GM18858 (cell line): ENCODE measurements at regions not wholly inside any gene's neighbourhood (a gene's known extent, or its start where the extent isn't known, plus 50 kb on each side); places are given as distances from the start of the nearest gene placed in this dataset.

ENCODE experiments used
- ATAC-seq: cut with Tn5 transposase; IDR thresholded peaks from one replicate; pipeline ENCODE4 v1.9.1; 2021; ENCODE audit not compliant: unreplicated experiment

DNA sequence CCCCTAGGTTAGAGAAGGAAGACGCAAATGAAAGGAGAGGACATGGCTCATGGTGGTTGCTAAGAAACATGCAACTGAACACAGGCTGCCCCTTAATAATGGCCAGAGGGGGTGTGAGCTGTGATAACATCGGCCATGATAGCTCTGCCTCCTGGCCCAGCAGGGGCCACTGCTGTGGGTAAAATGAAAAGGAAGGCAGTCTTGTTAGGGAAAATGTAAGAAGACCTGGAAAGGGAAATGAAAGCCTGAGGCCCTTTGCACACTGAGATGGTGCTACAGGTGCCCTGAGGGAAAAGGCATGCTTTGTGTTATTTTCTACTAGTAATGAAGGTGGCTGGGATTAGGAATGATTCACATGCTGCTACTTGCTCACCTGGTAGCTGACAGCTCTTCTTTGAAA, 123.6 kb upstream of the MID1 start:
- ATAC-seq = no peak

DNA sequence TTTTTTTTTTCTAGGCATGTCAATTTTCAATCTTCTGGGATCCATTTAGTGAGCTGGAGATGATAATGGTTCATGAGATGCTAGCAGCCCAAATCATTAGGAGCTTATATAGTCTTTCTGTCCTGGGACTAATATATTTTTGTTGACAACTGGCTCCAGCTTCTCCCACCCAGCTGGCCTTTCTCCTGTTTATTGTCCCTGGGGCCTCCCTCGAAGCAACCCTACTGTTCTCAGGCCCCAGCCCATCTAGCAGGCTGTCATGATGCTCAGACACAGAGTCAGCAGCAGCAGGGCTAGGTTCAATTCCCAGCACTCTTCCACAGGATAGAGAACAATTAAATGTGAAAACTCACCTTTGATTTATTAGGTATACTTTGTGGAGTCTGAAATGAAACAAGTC, 127.6 kb upstream of the MID1 start:
- no peak for ATAC-seq

DNA sequence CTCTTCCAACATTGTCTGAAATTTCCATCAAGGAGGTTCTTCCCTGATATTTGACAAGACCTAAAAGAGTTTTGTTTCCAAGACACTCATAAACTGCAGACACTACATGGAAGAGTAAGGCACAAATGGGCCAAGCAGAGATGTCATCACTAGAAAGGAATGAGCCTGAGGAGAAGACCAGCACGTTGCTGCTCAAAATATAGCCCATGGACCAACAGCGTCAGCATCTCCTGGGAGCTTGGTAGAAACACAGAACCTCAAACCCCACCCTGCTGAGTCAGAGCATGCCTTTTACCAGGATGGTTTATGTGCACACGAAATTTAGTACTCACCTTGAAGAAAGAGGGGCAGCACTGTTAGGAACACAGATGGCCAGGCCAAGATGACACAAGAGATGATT, 128.7 kb upstream of the MID1 start:
- ATAC-seq = no peak

DNA sequence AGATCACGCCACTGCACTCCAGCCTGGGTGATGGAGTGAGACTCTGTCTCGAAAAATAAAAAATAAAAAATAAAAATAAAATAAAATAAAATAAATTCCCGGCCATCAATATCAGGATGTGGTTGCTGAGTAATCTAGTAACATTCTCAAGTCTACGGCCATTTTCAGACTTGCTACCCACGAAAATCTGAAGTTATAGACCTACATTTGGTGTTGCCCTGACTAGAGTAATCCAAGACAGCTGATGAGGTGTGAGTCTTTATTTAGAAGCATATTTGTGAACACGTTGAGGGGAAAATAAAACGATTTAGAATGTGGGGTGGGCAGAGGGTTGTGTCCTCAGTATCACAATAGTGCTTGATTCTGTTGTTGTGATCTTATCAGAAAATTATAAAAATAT, 130.2 kb upstream of the MID1 start:
- no peak for ATAC-seq

DNA sequence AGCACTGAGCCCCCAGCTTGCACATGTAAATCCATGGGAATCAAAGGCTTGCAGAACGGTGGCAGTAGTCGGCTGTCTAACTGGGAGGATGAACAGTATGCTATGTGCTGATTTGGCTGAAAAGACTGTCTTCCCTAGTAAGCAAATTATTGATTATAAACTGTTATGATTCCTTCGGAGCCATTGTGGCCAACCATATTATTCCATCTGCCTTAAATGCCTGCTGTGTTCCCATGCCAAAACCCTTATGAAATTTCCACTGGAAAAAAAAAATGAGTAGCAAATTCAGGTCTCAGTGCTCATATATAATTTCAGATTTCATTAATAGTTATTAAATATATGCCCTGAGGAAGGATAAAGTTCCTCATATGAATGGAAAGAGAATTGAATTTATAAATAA, 132.7 kb upstream of the MID1 start:
- no peak for ATAC-seq

DNA sequence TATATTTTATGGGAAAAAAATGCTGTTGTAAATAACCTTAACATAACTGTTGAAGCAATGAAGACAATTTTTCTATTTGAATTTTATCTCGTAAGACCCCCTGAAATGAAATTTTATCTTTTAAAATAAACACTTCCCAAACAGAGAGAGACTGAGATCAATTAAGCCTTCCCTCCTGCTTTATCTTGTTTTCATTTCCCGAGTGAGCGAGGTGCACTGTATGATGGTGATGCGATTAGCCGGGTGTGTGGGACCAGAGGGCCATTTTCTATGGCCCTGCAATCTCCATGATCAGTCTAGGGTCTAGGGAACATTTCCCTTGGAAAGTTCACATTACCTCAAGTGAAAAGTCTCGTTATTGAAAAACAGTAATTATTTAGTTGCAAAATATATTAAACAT, 134.1 kb upstream of the MID1 start:
- ATAC-seq = no peak

DNA sequence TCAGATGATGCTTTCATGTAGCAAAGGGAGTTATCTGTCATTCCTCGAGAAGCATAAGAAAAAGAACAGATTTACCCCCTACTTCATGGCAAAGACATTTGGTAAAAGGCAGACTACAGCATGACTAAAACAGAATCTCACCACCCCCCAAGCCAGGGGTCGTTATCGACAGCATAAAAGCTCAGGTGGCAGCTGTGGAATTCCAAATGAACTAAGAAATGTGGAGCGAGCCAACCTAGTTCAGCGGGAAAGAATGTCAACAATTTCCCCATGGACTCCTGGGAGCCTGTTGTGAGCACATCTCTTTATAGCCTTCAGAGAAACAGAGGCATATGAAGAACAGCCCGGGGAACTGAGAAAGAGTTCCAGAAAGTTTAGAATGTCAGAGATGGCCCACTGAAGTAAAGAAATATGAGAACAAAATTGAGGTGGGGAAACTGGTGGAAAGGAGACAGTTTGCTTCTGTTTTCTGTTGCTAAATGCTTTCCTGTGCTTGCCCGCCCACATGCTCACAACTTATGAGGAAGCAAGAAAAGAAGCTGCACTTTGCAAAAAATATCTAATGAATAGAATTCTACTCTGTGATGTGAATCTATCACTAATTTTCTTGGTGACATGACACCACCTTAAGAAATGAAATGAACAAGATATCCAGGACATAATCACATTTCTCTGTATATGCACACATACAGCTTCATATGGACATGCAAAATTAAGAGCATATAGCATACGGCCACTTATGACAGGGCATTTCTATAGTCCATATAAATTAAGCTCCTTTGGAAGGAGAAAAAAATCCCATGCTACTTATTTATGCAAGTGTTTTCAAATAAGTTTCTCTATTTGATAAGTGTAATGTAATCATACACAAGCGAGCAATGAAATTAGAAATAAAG, 135.3 kb upstream of the MID1 start:
- no peak for ATAC-seq

DNA sequence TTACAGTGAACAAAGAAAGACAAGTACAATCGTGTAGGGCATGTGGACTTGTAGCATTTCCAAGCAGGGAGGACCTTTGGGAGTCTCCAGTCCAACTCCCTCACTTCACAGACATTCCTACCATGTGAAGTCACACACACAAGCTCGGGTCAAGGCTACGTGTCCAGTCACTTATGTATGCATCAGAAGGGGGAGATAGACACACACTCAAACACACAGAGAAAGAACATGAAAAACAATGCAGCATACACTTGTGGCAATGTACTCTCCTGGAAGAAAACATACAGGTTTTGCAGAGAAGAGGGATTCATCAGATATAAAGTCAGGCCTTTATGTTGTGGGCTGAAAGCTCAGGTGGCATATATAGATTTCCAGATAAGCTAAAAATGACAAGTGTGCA, 136.1 kb upstream of the MID1 start:
- no peak for ATAC-seq

DNA sequence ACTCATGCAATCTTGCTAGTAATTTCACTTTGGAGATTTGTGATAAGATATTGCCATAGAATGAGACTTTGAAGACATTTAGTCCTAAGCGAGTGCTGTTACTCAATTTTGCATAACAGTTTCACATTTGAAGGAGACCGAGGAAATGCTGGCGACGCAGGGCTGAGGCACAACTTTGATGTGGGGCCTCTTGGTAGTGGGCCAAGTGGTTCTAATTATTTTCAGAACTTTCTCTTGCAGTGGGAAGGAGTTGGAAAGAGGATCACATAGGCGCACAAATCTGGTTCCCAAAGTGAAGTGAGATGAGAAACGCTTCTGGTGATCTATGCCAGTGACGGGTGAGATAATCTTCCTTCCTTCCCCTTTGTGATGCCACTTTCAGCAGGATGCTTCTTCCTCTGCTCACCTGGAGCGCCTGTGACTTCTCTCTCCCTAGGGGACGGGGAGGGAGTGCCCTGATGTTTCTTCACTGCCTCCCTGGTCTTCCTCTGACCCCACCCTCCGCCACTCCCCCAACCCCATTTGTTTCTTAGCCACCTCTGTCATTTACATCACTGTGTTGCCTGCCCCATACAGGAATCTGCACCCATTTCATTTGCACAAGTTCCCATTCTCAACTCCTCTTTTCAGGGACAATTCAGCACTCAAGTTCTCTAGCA, 138.9 kb upstream of the MID1 start:
- ATAC-seq = no peak

DNA sequence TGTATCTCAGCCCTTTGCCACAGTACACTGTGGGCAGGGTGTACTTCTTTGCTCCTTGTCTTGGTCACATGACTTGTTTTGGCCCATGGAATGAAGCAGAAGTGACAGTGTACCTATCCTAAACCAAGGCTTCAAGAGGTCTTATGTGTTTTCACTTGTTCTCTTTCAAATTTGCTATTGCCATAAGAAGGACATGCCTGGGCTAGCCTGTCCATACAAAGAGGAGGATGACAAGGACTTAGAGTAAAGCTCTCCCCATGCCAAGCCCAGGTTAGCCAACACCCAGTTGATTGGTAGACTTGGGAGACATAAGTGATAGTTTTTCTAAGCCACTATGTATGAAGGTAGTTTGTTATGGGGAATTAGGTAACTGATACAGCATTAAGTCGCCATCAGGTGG, 141.1 kb upstream of the MID1 start:
- ATAC-seq = no peak

DNA sequence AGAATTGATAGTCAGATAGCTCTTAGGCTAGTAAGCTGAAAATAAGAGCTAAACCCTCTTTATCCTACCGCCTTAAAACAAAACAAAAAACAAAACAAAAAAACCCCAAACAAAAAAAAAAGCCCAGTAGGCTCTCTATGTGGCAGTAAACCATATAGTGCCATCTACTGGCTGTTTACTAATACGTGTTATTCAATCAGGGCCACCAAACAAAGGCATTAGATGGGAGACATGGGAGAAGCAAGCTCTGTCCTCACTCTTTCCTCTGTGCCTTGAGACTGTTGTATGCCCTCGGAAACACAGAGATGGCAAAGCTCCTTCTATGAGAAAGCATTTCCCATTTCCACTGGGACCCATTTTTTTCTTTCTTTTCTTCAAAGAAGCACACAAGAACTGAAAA, 148.8 kb upstream of the MID1 start:
- ATAC-seq = peak; percentile 84

DNA sequence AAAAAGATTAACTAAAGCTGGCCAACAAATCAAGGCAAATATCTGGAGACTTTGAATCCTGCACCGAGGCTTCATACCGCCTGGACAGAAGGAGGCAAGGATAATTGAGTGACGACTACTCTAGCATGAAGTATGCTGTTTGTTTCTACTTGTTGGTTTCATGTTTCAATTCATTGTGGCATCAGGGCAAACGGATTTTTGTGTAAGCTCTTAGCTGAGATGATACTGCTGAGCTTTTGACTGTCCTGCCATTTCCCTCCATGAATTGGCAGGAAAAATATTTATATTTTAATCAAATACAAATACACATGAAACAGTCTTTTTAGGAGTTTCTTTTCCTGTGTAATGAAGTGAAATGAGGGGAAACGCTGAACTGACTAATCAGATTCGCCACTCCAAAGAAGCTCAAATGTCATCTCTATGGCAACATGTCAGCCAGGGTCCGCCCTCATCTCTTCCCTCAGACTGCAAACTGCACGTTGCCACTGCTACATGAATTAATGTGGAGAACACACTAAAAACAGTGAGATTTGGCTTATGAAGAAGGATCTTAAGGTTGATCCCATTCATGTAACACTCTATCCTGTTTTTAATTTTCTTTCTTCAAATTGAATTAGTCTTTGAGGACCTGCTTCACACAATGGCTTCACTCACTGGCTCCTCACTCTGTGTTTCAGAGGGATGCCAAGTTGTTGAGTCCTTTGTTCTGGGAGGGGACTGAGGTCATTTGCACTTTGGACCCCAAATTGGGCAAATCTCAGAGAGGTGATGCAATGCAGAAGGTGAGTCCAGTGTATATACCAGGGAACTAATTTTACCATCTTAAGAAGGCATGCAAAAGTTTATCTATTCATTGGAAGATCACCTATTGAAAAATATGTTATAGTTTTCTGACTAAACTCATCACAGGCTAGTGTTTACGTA, 149.6 kb upstream of the MID1 start:
- no peak for ATAC-seq

DNA sequence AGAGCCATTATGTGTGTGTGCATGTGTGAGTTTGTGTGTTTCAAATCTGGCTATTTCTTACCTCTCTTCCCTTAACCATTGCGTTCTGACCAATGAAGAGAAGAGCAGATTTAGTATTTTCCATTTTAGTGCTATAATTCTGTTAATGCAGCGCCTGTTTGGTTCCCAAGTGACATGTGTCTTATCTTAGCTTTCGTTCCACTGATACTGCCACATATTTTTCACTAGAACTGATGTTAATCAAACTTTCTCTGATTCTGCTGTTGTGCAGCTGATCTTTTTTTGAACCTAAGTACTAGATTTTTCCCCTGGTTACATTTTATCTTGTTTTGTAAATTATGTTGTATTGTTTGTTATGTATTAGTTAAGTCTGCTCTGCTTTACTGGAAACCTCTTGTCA, 152.9 kb upstream of the MID1 start:
- no peak for ATAC-seq

DNA sequence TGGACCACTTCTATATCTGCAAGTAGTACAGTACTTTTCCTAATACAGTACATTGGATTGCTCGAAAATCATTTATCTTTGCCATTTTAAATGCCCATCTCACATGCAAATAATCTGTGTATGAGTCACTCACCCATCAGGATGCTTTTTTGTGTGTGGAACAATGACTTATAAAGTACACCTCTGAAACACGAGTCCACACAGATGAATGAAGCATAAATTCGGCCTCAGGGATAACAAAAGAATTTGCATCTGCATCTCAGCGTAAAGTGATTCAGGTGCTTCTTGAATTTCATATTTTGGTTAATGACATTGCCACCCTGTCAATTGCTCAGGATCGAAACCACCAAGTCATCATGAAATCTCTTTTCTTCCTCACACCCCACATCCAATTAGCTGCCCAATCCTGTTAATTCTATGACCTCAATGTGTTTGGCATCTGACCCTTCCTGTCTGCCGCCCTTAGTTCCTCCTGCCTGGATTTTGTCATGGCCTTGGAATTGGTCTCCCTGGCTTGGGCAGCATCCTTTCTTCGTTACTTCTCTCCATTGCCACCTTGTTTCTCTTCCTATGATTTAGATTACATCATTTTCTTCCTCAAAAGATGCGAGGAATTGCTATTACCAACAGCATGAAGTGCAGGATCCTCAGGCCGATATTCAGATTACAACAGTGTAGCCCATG, 161.6 kb upstream of the MID1 start:
- no peak for ATAC-seq

DNA sequence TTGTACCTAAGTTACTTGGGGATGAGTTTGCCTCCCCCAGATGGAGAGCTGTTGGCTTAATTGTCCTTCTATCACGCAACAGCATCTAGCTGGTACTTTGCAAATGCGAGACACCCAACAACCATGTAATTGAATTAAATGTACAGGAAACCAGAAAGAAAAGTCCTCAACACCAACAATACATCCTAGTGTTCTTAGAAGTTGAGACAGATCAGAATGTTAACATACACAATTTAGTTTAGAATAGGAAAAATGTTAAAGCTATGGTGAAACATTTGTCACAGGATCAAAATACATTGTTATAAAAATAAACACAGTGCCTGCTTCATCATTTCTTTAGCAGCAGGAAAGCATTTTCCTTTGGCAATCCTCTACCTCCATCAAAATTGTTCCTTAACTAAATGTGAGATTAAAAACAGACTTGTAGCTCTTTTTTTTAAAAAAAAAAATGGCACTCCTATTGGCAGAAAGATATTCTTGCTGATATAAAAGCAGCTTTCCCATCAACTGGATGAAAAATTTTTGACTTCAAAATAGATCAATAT, 163.1 kb upstream of the MID1 start:
- no peak for ATAC-seq

DNA sequence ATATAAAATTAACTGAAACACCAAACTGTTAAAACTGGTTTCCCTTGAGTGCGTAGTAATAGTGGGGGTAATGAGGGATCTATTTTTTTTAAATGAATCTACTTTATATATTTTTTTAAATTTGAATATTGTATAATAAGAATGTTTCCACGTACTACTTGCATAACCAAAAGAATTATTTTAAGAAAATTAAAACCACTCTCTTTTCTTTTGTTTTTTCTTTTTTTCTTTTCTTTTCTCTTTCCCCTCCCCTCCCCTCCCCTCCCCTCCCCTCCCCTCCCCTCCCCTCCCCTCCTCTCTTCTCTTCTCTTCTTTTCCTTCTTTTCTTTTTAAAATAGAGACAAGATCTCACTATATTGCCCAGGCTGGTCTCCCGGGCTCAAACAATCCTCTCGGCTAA, 166.9 kb upstream of the MID1 start:
- no peak for ATAC-seq

DNA sequence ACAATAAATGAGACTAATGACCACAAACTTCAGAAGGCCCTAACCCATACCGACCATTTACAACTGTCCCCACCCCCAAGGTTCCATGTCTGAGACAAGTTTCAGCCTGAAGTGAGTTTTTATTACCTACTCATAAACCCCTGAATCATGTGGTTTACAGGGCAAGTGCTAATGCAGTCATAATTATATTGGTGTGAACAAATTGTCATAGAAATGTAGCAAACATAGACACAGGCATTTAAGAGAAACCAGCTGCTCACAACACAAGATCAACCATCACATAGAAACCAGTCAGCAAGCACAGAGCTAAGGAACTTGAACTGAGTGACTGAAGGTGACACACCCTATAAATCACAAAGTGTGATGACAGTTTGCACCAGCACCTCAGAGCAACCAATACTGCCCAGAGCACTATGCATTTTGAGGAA, 173.8 kb upstream of the MID1 start:
- ATAC-seq = no peak

DNA sequence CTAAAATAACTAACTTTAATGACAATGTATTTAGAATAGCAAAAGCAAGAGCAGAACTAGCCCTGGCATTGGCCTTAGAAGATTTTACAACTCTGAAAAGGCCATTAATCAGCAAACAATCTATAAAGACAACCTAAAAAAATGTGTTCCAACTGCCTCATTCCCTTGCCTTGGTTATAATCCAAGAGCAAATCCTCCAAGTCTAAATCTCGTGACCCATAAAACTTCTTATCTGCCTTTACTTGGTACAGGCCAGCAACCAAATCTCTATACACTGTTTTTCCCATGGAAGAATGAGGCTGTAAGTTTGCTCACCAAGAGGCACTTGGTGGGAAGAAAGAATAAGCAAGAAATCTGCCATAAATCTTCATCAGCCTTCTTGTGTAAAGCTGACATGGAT, 175.3 kb upstream of the MID1 start:
- ATAC-seq = no peak

DNA sequence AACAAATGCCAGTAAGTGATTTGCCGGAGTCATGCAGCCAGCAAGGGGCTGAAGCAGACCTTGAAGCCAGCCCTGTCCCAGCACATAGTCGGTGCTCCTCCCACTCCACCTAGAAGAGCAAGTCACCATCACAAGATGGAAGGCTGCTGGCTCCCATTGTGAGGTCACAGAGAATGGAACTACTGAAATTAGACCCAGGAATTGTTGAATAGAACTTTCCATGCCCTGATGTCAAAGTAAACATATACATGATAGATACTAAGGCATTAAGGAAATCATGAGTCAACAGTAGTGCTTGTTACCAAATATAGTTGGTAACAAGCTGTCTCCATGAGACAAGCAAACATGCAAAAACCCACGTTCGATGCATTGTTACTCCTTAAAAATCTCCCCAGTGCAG, 177.1 kb upstream of the MID1 start:
- no peak for ATAC-seq

DNA sequence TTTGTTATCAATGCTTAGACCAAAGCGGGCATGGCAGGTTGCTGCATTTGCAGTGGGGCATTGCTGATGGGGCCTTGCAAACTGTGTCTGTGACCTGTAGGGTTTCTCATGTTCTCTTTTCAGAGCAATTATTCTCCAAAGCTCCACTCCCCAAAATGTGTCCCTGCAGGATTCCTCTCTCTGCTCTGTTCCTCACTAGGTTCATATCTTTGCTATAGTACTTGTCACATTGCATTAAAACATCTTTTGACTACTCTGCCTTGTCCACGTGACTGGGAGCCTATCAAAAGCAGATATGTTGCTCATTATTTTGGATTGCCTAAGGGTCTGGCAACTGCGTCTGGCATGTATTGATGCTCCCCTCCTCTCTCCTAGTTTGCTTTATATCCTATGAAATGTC, 177.7 kb upstream of the MID1 start:
- no peak for ATAC-seq

DNA sequence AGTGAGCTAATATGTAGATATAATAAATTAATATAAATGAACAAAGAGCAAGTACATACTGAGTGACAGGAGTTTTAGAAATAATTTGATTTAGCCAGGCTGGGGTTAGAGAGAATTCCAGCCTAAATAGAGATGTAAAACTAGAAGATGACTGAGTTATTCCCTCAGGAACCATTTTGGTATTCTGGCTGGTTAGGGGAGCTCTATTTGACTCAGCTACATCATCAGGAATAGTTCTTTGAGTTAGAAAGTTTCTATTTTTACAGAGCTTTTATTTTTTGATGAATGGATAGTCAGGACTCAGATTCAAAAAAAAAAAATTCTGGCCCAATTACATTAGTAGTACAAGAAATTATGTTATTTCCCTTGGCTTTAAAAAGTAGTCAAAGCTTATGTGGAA, 180.4 kb upstream of the MID1 start:
- ATAC-seq = no peak
